HG02938 (cell line): ENCODE measurements at regions not wholly inside any gene's neighbourhood (a gene's known extent, or its start where the extent isn't known, plus 50 kb on each side); places are given as distances from the start of the nearest gene placed in this dataset.

Experiments used
- ATAC-seq: cut with Tn5 transposase; IDR thresholded peaks from one replicate; pipeline ENCODE4 v1.9.1; 2021; ENCODE audit warnings: mild to moderate bottlenecking, moderate library complexity; ENCODE audit not compliant: unreplicated experiment

DNA sequence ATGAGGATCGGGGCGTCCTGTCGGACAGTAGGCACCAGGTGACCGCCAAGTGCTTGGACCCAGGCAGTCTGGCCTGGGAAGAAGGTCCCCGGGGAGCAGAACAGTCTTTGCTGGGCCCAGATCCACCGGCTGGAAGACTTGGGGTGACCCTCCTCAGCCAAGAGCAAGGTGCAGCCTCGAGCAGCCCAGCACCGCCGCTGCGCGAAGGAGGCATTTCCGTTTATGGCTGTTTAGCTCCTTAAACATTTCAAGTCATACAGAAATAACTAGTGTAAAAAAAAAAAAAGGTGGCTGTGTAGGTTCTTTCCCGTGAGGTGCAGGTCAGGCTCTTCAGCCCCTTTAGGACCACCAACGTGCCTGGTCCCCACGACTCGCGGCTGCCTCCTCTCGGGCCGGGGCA, 370.2 kb downstream of the CMPK2 start:
- no peak for ATAC-seq

DNA sequence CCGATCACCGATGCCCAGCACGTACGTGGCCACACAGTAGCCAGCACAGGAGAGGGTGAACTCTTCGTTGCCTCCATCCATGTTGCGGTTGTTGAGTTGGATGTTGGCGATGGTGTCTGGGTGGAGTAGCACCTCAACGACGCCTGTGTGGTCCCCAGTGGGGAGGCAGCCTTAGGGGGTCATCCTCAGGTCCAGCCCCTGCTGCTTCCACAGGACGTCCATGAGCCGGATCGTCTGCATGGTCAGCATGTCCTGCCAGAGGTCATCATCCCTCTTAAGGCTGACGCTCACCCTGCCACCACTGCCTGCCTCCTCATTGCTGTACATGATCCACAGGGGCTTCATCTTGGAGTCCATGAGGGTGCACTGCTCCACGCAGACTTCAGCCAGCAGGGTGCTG, 369.3 kb downstream of the CMPK2 start:
- no peak for ATAC-seq

- no peak for ATAC-seq
Measured at GRCh38 chr2:6497048-6497447, 368.7 kb downstream of the CMPK2 start.

GRCh38 chr2:6498841-6499240, 366.9 kb downstream of the CMPK2 start:
- no peak for ATAC-seq

GRCh38 chr2:6499691-6500090, 366.0 kb downstream of the CMPK2 start:
- no peak for ATAC-seq

GRCh38 chr2:6506361-6506794, 359.3 kb downstream of the CMPK2 start:
- ATAC-seq, result no peak

DNA sequence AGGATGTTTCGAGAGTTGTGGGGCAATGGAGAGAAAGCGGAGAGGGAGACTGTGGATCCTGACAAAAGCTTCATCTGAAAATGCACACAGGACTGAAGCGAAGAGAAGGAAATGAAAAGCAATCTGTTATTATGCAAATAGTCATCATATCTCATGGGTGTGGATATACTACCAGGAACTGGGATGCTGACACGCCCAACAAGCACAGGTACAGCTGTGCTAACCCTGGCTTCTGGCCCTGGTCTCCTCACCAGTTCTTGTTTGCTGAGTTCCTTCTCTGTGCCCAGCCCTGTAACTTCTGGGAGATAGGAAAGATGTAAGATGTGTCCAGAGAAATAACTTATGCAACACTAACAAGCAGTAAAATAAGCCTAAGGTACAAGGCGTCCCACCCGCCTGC, 358.8 kb downstream of the CMPK2 start:
- no peak for ATAC-seq

GRCh38 chr2:6510532-6510931, 355.2 kb downstream of the CMPK2 start:
- ATAC-seq, result no peak

GRCh38 chr2:6512589-6512988, 353.1 kb downstream of the CMPK2 start:
- ATAC-seq, result no peak

- no peak for ATAC-seq
Measured at GRCh38 chr2:6516674-6517073, 349.0 kb downstream of the CMPK2 start.

- ATAC-seq, result no peak
Measured at GRCh38 chr2:6518361-6518760, 347.3 kb downstream of the CMPK2 start.

- ATAC-seq, result no peak
Measured at GRCh38 chr2:6523476-6523875, 342.2 kb downstream of the CMPK2 start.

GRCh38 chr2:6524691-6525474, 340.8 kb downstream of the CMPK2 start:
- ATAC-seq, result no peak

DNA sequence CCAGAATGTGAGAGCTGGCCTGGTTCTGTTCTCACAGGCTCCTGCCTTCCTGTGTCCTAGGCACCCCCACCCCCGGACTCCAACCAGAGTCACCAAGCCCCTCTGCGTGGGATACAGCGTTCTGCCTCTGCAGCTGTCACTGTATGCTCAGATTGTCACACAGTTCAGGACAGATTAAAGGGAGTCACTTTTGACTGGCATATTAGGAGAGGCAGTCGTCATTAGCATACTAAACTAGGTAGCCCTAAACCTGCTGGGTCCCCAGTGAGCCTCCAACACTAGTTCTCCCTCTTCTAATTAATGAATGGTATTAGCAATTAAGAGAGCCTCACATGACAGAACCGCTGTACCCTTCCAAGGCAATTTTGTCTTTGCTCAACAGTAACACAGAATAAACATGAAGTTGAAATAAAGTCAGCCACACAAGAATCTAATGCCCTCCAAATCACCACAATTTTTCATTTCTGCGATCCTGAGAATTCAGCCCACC, 340.2 kb downstream of the CMPK2 start:
- no peak for ATAC-seq

GRCh38 chr2:6526093-6526824, 339.4 kb downstream of the CMPK2 start:
- ATAC-seq, result no peak

- ATAC-seq, result no peak
Measured at GRCh38 chr2:6531304-6531703, 334.4 kb downstream of the CMPK2 start.

GRCh38 chr2:6535572-6535971, 330.1 kb downstream of the CMPK2 start:
- no peak for ATAC-seq

GRCh38 chr2:6538607-6539006, 327.1 kb downstream of the CMPK2 start:
- ATAC-seq, result no peak

GRCh38 chr2:6545336-6545735, 320.4 kb downstream of the CMPK2 start:
- no peak for ATAC-seq

DNA sequence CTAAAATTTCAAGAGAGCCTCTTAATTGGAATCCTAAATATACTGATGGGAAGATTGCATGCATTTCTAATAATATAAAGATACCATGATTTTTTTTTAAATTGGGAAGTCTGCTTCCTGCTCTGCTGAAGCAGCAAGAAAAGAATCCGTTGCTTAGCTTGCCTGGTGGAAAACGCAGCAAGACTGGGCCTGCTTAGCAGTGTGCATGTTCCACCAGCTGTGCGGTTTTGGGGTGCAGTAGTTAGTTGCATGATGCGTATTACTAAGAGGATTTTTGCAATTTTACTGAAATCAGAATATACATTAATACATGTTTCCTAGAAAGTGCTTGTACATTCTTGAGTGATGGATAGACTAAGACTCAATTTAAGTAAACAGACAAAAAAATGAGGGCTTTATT, 319.9 kb downstream of the CMPK2 start:
- no peak for ATAC-seq

DNA sequence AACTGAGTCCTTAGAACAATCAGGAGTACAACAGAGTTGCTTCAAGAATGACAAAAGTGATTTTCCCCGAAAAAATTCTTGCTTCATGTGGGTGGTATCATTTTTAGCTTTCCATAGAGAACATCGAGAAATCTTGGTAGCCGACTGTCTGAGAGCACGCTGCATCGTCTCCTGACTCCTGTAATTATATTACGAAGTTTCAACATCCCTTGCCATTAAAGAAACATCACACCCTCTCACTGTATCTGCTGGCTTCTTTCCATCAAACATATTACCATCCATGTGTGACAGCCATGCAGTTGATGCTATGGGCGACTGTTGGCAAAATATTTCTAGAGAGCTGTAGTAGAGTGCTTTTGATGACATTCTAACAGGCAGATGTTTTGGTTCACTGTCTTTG, 311.2 kb downstream of the CMPK2 start:
- no peak for ATAC-seq

DNA sequence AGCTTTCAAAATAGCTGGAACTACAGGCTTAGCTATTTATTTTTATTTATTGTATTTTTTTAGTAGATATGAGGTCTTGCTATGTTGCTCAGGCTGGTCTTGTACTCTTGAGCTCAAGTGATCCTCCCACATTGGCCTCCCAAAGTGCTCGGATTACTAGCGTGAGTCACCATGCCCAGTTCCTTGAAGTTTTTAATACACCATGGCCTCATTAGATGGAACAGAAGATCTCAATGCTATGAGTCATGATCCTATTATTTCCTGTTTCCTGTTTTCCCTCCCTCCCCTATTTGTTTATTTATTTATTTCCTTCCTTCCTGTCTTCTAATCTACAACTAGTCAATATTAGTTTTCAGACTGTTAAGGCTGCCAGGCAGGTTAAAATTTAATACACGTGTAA, 309.0 kb downstream of the CMPK2 start:
- ATAC-seq, result no peak
